ENCODE measurements at regions not wholly inside any gene's neighbourhood (a gene's known extent, or its start where the extent isn't known, plus 50 kb on each side); places are given as distances from the start of the nearest gene placed in this dataset.

DNA sequence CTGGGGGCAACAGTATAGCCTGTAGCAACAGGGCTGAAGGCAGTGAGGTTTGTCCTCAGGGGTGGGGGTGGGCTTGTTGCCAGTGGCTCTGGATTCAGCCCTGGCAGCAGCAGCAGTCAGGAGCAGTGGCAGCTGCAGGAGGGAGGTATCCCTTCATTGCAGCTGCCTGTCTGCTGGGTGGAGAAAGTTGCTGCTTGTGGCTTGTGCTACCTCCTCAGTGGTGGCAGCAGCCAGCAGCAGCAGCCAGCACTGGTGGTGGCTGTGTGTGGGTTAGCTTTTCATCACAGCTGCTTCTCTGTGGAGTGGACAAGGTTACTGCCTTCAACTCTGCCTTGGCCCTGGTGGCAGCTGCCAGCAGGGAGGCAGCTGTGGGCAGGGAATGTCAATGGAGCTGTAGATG, 94.9 kb downstream of the ARL6IP6 start:
- DNase-seq = no peak
- no peaks in the 10 kb centered on the region for H3F3A ChIP-seq (ENCODE audit: insufficient read depth, low read length)
- H2AFZ ChIP-seq (ENCODE audit: low read length) = no peak overlapping the region
- no peaks in the 10 kb centered on the region for H4K20me1 ChIP-seq (ENCODE audit: insufficient read depth, low read length)
- H3K79me2 ChIP-seq (ENCODE audit: low read length) = no peaks in the 10 kb centered on the region
- no peak overlapping the region for H3K4me2 ChIP-seq (ENCODE audit: low read depth, low read length)
- H3K4me1 ChIP-seq (ENCODE audit: low read length) = no peaks in the 10 kb centered on the region
- H3K27ac ChIP-seq (ENCODE audit: low read length) = no peak overlapping the region
- no peak overlapping the region for H3K9ac ChIP-seq (ENCODE audit: low read length)
- no peak overlapping the region for H3K4me3 ChIP-seq (ENCODE audit: low read length)
- TF ChIP-seq EZH2phosphoT487 (IDR thresholded peaks at IDR 0.05; ENCODE audit: low read length) (no peak), EZH2 (optimal IDR thresholded peaks at IDR 0.05; ENCODE audit: low read depth, low read length) (no peak)
- TF ChIP-seq, protein P1, sequence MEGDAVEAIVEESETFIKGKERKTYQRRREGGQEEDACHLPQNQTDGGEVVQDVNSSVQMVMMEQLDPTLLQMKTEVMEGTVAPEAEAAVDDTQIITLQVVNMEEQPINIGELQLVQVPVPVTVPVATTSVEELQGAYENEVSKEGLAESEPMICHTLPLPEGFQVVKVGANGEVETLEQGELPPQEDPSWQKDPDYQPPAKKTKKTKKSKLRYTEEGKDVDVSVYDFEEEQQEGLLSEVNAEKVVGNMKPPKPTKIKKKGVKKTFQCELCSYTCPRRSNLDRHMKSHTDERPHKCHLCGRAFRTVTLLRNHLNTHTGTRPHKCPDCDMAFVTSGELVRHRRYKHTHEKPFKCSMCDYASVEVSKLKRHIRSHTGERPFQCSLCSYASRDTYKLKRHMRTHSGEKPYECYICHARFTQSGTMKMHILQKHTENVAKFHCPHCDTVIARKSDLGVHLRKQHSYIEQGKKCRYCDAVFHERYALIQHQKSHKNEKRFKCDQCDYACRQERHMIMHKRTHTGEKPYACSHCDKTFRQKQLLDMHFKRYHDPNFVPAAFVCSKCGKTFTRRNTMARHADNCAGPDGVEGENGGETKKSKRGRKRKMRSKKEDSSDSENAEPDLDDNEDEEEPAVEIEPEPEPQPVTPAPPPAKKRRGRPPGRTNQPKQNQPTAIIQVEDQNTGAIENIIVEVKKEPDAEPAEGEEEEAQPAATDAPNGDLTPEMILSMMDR (IDR thresholded peaks at IDR 0.05; ENCODE audit: low read length) = no peak
- no peaks in the 10 kb centered on the region for H3K9me3 ChIP-seq (replicated peaks; ENCODE audit: insufficient read depth, low read length)
- no peaks in the 10 kb centered on the region for H3K9me2 ChIP-seq (replicated peaks; ENCODE audit: insufficient read depth, low read length)
- no peaks in the 10 kb centered on the region for H3K36me3 ChIP-seq (replicated peaks; ENCODE audit: insufficient read depth, low read length)
- H3K27me3 ChIP-seq (replicated peaks; ENCODE audit: insufficient read depth, low read length) = no peaks in the 10 kb centered on the region

Data from MM.1S (cell line).